GM19468 (cell line): ENCODE measurements at regions not wholly inside any gene's neighbourhood (a gene's known extent, or its start where the extent isn't known, plus 50 kb on each side); places are given as distances from the start of the nearest gene placed in this dataset.
"Not testable (repeated sequence)": the region's sequence is repeated elsewhere in the genome, so short reads cannot be mapped to it uniquely, and the experiment has no call there.

Experiments used
- ATAC-seq: cut with Tn5 transposase; IDR thresholded peaks from one replicate; pipeline ENCODE4 v1.9.1; 2021; ENCODE audit warnings: mild to moderate bottlenecking, moderate library complexity, moderate number of reproducible peaks; ENCODE audit not compliant: unreplicated experiment; ENCODE audit errors: extremely low read depth

- ATAC-seq, result no peak
Observed at GRCh38 chr22:23385678-23386631, 194.1 kb downstream of the IGLL1 start.

GRCh38 chr22:23384923-23385677, 195.0 kb downstream of the IGLL1 start:
- ATAC-seq, result no peak

DNA sequence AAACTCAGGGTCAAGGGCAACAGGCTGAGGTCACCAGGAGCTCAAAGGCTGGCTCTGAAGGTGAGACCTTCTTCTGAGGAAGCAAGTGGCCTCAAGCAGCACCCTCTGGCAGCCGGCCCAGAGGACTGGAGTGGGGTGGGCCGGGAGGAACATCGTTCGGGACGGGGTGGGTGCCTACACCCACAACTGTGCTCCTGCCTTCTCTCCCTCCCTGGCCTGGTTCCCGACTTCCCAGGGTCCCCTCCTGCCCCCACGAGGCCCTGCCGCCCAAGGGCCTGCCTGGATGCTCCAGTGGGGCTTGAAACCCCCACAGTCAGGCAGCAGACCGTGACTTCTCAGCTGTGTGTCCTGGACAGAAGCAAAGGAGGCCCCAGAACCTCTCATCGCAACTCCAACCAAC, 195.7 kb downstream of the IGLL1 start:
- no peak for ATAC-seq

GRCh38 chr22:23383491-23384361, 196.4 kb downstream of the IGLL1 start:
- no peak for ATAC-seq

DNA sequence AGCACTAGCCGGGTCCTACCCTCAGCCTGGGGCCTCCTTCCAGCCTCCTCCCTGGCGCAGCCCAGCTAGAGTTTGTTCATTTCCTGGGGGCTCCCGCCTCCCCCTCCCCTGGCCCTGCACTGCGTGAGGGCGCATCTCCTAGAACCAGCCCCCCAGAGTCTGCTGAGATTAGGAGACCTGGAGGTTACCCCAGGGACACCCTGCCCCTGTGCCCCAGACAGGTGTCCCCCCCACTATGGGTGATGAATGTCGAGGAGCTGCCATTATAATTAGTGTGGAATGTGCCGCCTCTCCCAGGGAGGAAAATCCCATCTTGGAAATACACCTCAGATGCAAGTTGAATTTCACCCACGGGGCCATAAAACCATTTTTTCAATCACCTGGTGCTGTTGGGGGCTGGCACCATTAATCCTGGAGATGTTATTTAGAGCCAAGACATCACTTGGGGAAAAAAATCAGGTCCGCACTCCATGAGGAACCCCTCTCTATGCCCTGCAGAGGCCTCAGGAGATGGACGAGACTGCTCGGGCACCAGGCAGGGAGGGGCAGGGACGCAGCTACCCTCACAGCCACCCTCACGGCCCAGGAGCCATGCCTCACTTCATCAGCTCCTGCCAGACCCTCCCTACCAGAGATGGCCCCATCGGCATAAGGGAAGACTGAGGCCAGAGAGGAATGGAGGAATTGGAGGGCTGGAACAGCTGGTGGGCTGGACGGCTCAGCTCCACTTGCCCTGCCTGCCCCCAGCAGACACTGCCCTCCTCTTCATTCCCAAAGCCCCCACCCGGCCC, 197.5 kb downstream of the IGLL1 start:
- ATAC-seq, result no peak

DNA sequence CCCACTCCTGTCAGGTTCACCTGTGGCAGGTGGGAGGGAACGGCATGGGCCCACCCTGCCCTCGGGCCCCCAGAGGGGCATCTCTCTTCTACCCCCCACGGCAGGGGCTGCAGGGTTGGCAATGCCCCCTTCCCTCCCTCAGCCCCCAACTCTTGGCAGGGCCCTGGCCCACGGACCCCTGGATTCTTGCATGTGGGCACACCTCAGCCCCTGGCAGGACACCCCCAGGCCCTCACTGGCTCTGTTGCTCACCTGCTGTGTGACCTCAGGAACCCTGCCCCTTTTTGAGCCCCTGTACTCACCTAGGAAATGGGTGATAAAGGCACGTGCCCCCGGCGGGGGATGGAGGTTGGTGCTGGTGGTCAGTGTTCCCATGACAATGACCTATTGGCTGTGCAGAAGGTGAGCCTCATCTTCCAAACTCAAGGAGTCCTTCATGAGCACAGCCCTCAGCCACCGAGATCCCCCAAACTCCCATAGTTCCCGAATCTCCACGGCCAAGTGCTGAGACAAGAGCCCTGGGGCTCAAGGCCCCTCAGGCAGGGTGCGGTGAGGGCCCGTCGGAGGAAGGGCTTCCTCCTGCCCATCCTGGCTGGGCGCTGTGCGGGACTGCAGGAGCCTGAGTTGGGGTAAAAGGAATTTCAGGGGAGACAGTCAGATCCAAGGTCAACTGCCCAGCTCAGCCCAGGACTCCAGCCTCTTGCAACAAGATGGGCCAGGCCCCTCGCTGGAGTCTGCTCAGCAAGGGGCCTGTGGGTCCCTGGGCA, 198.2 kb downstream of the IGLL1 start:
- ATAC-seq, result no peak

DNA sequence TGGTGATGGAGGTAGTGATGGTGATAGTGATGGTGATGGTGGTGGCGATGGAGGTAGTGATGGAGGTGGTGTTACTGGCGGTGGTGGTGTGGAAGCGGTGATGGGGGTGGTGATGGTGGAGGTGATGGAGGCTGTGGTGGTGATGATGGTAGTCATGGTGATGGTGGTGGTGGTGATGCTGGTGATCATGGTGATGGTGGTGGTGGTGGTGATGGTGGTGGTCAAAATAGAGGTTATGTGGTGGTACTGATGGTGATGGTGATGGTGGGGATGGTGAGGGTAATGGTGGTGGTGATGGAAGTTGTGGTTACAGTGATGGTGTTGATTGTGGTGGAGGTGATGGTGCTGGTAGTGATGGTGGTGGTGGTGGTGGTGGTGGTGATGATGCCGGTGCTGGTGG, 199.2 kb downstream of the IGLL1 start:
- ATAC-seq, result no peak

DNA sequence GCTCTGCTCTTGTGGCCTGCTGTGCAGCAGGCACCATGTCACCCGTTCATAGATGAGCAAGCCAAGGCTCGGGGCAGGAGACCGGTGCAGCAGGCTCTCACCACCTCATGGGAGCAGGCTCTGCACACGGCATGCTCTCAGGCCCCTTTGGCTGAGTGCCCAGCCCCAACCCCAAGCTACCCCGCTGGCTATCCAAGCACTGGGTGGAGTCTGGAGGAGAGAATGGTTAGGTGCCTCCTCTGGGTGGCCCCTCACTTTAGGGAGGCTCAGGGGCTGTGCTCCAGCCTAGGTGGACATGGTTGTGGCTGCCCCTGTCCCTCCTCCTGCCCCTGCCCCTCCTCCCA, 199.9 kb downstream of the IGLL1 start:
- ATAC-seq, result no peak

DNA sequence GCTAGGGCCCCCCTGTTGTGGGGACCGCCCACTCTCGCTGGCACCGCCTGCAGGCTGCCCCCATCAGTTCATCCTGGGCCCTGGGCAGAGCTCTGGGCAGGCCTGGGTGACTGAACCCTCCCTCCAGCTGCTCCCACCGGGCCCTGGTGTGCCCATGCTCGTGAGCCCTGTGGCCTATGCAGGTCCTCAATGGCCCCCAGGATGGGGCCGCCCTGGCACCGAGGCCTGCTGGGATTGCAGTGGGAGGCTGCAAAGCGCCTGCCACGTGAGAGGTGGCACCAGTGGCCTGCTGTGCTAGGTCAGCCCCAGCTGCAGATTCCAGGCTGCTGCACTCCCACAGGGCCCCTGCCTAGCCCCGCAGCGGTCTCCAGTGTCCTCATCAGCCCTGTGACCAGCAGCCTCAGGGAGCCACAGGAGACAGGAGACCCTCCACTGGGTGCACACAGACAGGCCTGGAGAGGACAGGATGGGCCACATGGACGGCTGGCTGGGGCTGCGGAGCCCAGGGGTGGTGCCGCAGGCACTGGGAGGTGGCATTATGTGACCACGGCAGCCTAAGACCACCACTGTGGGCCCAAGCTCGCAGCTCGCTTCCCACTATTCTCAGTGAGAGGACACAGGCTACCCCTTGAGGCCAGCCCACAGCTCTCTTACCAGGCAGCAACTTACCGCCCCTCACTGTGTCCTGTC, 199.4 kb downstream of the BCR start:
- not testable (repeated sequence) for ATAC-seq

- no peak for ATAC-seq
Observed at GRCh38 chr22:23377767-23378166, 197.5 kb downstream of the BCR start.

DNA sequence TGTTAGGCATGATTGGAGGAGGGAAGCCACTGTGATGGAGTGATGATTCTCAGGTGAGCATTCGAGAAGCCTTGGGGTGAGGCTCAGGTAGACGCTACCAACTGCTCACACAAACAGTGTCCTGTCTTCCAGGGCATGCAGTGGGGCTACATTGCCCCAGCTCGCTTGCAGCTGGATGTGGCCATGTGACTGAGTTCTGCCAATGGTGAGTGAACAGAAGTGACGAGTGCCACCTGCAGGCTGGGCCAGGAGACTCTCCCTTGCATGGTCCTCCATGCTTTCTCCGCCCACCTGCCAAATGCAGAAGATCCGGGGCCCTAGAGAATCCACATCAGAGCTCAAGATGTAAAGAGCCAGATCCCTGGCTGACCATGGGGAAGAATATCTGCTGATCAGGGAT, 195.9 kb downstream of the BCR start:
- ATAC-seq, result no peak

- ATAC-seq, result no peak
Observed at GRCh38 chr22:23375031-23375827, 194.9 kb downstream of the BCR start.

GRCh38 chr22:23373601-23374000, 193.3 kb downstream of the BCR start:
- no peak for ATAC-seq

DNA sequence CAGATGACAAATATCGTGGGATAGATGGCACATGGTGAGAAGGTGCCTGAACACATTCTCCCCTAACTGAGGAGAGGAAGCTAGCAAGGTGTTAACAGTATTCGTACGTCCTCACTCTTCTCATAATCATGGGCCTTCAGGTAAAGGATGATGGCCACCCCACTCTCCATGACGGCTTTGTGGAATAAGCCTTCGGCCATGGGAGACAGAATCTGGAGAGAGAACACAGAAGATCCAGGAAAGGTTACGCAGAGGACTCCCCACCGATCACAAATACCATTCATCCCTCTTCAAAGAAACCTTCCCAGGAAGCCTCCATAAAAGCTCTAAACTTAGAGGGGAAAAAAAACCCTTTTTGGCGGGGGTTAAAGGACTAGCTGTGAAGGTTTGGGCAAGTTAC, 189.9 kb downstream of the BCR start:
- ATAC-seq, result no peak

- no peak for ATAC-seq
Observed at GRCh38 chr22:23369054-23369685, 188.9 kb downstream of the BCR start.
